Middle frontal gyrus (tissue), 1 donor: ENCODE measurements at regions not wholly inside any gene's neighbourhood (a gene's known extent, or its start where the extent isn't known, plus 50 kb on each side); places are given as distances from the start of the nearest gene placed in this dataset.

Source experiments
- DNase-seq: peaks from one replicate; pipeline ENCODE4 v3.0.0-alpha.2; 2015; ENCODE audit warnings: low spot score; ENCODE audit errors: extremely low spot score

DNA sequence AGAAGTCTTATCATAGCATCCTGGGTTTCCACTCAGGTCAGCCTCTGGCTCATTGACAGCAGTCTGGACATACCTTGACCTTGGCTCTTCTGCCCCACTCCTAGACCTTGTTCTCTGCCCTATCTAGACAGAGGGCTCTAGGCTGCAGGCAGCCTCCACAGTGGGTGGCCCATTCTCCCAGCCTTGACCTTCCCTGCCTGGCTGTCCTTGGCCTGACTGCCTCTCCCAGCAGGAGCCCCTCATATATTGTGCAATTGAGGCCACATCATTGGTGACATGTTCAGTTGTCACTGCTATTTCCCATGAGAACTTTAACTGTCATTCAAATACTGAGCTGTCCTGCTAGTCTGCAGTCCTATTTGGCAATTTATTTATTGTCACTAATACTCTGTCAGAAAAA, 503.4 kb downstream of the PLXNA4 start:
- DNase-seq, result no peak

DNA sequence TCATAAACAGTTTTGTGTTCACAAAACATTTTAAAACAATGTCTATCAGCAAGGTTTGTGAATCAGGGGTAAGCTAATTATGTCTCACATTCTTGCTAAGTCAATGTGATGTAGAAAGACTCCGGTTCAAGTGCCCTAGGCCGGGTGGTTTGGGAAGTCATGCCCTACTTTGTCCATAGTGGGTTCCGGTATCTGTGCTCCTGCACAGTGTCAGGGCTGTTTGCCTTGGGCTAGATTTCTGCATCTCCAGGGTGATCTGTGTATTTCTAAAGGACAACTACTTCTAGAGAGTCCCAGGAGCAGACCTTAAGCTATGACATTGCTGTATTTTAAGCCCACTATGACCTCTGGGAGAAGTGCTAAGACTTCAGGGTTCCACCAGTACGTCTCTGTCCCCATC, 504.1 kb downstream of the PLXNA4 start:
- DNase-seq, result no peak

DNA sequence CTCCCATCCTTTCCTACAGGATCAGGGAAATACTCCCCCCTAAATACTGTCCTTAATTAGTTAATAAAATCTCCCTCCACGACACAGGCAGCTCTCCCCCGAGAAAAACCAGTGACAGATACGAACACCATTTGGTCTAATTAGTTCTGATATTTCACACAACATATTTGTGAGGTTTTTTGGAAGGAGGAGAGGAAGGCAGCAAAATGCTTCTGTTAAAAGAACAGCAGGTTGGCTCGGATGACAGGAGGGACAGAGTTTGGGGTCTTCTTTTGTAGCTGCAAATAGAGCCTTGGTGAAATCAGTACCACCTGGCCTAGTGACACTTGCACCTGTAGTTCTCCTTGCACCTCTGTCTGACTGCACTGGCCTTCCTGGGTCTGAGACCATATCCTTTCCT, 507.0 kb downstream of the PLXNA4 start:
- DNase-seq, result no peak

DNA sequence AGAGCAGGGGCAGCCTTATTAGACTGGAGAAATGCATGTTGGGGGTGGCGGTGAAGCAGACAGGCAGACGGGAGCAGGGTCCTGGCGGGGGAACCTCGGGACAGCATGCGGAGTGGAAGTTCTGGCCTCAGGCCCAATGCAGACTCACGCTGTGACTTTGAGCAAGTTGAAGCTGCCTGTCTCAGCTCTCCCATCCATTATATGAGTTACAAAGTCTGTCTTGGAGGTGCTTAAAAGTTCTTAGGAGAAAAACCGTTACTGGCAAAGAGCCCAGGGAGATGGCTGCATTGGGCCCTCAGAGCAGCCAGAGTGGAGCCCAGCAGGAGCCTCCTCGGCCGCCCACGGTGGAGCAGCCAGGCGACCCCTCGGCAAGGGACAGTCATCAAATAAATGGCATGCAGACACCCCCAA, 509.5 kb downstream of the PLXNA4 start:
- DNase-seq, result no peak

DNA sequence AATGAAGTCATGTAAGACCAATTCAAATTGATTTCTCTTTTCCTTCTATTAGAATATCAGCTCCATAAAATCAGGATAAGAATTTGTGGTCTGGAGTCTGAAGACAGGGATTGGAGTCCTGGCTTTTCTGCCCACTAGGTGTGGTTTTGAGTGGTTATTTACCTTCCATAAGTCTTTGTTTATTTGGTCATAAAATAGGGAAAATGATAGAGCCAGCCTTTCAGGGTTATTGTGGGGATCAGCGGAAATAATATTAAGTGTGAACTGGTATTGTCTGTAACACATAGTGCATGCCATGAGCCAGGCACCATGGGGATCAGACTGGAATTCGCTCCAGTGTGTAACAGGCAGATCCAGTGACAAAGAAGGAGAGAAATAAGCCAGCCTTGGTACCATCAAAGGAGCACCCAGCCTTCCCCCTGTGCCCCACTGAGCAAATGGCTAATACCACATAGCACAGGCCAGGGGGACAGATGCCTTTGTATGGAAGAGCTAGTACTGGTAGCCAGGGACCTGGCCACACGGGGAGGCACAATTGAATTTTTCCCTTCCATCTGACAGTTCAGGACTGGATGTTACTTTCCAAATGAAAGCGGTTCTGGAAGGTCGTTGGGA, 509.7 kb upstream of the PODXL start:
- no peak for DNase-seq

DNA sequence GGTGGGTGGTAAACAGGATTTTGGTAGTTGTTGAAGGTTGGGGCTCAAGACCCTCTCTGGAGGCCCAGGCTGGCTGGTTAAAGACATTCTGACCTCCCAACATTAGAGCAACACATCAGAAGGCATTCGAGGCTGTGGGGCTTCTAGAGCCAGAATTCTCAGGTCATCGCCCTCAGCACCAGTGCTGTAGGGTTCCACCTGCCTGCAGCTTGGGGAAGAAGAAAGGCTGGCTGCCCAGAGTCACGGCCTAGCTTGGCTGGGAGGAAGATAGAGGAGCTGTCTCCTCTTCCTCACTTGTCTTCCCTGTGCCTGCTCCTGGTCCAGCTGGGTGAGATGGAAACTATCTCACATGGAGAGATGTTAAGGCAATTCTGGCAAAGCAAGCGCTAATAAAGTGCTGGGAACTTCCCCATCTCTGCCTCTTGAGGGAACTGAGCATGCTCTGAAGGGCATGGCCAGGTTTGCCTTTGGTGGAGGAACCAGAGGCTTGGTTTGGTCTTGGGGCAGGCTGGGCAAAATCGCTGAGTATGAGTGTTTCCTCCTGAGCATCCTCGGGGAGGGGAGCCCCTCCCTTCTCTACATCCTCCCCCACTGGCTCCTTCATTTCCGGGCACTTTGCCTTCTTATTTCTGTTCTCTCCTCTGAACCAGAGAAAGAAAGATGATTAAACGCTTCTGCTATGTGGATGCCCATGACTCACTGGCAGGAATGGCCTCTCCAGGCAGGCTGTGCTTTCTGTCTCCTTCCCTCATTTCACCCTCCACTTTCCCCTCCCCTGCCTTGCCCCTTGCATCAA, 509.0 kb upstream of the PODXL start:
- peak; percentile 66 for DNase-seq

DNA sequence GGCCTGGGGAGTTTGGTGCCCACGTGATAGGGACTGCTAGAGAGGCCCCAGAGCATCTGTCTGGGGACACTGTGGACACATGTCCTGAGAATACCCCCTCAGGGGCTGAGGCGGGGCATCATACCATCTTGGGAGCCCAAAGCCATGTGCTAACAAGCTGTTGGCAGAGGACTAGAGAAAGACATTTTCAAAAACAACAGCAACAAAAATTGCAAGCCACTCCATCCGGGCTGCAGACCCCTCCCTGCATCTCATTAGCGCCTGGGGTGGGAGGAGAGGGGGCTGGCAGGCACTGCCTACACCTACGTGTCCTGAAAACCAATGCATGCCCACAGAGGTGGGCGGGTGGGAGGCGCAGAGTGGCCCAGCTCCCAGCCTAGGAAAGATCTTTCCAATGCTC, 507.4 kb upstream of the PODXL start:
- no peak for DNase-seq

DNA sequence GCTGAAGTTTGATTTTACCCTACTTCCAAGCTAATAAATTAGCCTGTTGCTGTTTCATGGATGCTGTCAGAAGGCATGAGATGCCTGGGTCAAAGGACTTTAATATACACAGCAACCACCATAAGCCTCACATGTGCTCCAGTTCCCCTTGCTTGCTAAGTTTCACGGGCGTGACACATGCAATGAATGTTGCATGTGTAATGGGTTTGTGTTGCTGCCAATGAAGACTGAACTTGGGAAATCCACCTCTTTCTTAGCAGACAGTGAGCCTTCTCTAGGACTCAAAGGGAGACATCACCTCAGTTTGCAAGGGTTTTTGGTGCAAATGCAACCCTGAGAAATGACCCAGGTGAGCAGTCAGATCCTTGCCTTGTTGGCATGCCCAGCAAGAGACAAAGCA, 505.5 kb upstream of the PODXL start:
- no peak for DNase-seq

DNA sequence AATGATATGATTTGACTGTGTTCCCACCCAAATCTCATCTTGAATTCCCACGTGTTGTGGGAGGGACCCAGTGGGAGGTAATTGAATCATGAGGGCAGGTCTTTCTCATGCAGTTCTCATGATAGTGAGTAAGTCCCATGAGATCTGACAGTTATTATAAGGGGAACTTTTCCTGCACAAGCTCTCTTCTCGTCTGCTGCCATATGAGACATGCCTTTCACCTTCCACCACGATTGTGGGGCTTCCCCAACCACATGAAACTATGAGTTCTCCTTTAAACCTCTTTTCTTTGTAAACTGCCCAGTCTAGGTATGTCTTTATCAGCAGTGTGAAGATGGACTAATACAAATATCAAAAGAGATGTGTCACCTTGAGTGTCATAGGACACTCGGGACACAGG, 502.7 kb upstream of the PODXL start:
- DNase-seq, result no peak

DNA sequence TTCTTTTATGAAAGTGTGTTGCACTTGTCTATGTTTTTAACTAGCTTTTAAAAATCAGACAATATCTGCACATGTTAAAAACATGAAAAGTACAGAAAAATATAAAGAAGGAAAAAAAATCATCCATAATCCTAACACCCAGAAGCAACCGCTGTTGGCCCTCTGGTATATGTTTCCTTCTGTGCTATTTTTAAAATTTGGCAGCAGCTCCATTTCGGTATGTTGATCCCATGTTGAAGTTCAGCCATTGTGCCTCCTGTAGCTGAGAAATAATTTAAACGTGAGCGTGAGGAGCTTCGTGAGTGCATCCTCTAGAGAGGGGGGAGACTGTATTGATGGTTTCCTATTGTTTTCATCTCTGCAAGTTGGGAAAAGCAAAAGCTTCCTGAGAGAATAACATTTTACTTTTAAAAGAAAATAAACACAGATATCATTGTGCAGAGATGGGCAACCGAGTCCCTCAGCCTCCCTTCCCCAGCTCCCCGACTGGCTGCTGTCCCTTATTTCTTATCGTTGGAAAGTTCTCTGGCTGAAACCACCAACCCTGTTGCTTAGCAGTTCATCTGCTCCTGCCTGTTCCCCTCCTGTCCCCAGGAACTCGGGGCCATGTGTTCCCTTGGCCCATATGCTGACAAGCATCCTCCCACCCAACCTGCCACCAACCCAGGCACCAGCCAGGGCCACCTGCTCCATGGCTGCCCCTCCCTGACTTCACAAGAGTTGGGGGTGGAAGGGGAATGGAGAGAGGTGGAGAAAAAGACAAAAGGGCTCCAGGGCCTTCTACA, 499.1 kb upstream of the PODXL start:
- DNase-seq, result no peak

DNA sequence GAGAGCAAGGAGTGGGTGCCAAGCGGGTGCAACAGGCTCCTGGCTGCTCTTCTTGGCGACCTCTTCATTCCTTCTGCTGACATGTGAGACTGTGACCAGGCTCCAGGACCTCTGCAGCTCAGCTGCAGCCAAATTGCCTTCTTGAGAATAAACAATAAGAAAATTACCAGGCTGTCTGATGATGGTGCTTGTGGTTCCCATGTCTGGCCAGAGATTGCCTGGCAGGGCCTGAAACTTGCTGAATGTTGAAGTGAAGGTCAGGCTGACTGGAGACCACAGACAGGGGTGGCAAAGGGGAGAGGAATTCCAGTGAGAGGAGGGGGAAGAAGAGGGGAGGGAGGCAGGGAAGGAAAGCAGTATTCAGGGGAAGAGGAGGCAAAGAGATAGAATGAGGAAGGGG, 497.4 kb upstream of the PODXL start:
- DNase-seq, result no peak

DNA sequence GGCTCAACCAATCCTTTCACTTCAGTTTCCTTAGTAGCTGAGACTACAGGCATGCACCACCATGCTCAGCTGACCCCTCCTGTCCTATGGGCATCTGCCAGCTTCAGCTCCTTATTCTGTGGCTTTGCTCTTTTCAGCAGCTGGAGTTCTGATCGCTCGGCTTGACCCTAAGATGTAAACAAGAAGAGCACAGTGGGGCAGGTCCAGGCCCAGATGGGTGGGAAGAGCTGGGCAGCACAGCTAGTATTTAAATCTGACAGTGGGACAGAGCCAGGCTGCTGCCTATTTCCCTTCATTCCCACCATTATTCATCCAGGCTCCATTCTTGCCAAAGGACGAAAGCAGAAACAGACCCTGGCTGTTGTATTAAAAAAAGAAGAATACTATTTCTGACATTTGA, 494.9 kb upstream of the PODXL start:
- no peak for DNase-seq

DNA sequence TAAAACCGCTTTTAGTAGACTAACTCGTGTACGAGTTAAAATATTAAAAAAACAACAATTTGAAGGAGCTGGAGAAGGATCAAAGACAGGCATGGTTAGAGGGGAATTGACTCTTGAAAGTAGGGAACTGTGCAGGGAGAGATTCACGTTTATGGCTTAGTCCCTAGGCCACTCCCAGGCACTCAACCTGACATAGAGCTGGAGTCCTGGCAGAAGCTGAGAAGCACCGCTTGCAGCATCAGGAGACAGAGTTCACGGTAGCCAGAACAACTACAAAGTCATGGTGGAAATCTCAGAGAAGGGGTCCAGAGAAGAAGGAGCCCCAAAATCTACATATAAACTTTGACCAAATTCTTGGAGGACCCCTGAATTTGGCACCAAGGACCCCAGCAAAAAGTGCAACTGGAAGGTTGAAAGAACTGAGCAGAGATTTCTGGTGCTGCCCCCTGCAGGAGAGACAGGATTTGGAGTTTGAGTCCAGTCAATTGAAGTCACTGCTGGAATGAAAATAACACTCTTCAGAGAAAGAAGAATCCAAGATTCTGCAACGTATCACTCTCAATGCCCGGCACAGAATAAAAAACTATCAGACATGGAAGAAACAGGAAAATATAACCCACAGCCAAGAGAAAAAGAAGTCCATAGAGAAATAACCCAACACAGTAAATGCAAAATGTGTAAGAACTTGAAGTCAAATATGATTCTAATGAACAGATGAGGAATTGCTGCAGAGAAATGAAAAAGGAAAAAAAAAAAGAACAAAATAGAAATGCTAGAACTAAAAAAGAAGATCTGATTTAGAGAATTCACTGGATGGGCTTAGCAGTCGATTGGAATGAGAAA, 493.3 kb upstream of the PODXL start:
- DNase-seq, result no peak

DNA sequence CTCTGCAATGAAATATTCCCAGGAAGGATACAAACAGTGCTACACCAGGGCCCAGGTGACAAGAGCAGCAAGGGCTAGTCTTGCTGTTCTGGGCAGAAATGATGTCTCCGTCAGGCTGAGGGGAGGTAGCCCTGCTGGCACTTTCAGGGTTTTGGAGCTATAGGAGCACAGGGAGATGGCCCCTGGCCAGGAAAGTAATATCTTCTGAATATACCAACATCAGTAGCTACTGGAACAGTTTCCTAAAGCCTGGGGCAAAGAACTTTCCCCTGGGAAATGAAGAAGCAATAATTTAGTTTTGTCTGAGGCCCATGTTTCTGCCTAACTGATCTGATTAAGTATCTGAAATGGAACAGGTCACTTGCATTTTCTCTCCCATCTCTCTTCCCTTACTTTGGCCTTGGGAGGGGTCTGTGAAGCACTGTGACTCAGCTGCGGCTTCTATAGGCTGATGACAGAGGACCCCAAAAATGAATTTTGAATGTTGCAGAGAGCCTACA, 489.1 kb upstream of the PODXL start:
- no peak for DNase-seq

DNA sequence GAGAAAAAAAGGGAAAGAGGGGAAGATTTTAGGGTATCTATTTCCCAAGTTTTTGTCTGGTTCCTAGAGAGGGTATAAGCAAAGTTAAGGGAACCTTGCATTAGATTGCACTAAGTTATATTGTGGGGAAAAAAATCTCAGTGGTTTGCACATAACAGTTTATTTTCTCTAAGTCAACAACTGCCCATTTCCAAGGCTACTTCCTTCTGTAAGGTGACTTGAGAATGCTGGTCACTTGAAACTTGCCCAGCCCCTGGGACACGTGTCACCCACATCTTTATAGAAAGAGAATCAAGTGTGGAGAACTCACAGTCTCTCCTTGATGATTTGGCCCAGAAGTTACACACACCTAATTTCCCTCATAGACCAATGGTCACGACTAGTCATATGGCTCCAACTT, 488.6 kb upstream of the PODXL start:
- DNase-seq, result no peak

DNA sequence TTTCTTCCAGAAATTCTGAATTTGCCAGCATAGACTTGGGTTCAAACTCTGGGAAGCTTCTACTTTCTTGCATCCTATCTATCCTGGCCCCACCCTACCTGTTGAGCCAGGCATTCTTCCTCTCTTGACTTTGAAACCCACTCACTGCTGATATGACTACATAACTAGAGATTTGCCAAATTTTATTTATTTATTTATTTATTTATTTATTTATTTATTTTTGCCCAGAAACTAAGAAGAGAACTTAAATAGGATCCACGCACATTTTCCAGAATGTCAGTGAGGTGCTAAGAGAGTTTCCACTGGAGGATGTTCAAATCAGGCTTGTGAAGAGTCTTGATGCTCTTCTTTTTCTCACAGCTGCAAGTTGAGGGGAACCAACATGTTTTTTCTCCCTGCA, 487.8 kb upstream of the PODXL start:
- no peak for DNase-seq

DNA sequence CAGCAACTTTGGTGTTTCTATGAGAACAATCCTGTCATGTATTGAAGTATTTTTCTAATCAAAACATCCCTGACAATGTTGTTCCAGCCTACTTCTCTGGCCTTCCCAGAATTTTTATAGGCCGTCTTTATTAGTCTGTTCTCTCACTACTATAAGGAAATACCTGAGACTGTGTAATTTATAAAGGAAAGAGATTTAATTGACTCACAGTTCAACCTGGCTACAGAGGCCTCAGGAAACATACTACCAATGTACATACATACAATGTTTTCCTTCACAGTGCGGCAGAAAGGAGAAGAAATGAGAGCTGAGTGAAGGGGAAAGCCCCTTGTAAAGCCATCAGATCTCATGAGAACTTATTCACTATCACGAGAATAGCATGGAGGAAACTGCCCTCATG, 484.7 kb upstream of the PODXL start:
- no peak for DNase-seq

DNA sequence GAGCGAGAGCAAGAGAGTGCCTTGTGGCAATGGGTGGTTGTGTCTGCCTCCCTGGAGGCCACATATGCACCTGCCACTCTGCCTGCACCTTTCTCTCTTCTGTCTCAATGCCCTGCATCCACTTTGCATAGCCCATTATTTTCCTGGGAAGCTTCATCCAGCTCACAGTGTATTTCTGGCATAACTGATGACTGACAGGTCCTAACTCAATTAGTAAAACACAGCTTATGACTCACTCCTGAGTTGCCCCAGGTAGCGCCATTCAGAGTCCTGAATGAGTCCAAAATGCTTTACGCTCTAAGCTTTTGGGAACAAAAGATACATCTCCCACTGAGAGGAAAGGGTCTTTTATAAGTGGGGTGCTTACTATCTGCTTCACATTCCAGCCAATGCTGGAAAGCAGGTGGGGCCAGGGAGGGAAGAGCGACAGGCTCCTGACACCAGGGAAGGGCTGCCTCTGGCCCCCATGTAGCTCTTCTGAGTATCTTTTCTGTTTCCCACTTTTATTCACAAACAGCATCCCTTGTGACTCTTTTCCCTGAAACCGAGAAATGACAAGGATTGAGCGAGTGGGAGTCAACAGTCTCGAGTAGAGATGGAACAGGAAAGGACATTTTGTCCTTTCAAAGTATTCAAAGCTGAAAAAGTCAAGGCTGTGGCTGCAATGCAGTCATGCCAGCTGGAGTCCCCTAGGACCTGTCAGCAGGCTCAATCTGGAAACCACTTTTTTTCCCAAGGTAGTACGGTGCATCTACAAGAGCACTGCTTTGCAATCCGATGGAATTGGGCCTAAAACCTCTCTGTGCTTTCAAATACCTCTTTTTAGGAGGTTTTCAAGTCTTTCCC, 479.3 kb upstream of the PODXL start:
- peak; percentile 14 for DNase-seq

DNA sequence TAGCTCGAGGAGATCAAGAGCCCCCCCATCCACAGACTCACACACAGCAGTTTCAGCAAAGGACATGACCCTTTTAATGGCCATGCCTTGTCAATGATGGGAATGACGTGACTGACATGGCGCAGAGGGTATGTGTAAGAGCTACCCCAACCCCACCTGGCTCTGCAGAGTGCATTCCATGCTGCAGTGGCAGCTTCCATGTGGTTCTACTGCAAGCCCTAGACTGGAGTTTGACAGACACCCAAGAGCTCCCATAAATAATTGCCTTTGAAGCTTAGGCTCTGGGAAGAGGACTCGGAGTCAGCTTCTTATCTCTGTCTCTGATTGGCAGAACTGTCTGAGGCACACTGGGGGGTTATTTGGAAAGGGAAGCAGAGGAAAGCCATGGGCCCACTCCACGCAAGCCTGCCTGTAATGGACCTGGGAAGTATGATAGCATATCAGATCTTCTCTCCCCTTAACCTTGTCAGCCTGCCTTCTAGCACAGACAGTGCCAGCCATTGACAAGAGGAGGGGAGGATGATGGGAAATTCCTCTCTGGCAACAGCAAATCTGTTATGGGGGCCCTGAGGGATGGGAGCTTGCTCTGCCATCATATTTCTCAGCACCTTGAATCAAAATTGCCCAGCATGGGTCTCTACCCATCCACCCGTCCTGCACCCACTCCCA, 478.5 kb upstream of the PODXL start:
- no peak for DNase-seq

DNA sequence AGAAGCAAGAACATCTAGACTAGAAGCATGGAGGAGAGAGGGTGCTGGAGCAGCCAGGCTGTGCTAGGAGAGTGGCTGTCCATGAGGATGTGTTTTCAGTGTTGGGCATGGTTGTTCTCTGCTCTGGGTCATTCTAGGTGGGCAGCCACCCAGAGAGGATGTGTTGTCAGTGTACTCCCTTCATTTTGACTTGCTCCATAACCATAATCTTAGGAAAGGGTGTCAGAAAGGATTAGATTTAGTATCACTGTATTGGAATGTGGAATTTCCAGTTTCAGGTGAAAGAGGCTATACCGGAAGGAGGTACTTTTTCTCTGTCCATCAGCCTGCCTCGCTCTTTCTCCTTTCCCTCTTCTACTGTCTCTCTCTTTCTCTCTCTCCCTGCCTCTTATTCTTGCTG, 474.5 kb upstream of the PODXL start:
- no peak for DNase-seq
